Peyer's patch (tissue), 4 donors: ENCODE measurements at regions not wholly inside any gene's neighbourhood (a gene's known extent, or its start where the extent isn't known, plus 50 kb on each side); places are given as distances from the start of the nearest gene placed in this dataset.

Experiments
- CTCF ChIP-seq, 6 experiments: fragments of 450-650 bp in 4 of 6; fragments of 200-600 bp in 2 of 6; sonication (generic) in 1 of 6; IDR thresholded peaks; one replicate each; pipeline ENCODE4 v1.5.1; 2017 to 2019; ENCODE audit warnings: antibody characterized with exemption in 6 of 6, mild to moderate bottlenecking in 3 of 6, moderate library complexity in 1 of 6
- POLR2A ChIP-seq, 2 donors: fragments of 450-650 bp; IDR thresholded peaks; one replicate each; pipeline ENCODE4 v1.5.1; 2017; ENCODE audit warnings: antibody characterized with exemption in 2 of 2, mild to moderate bottlenecking in 2 of 2, moderate library complexity in 2 of 2

GRCh38 chr4:34767407-34767806 lies 1476.9 kb downstream of the ARAP2 start:
- TF ChIP-seq CTCF (IDR thresholded peaks at IDR 0.05) = no peak
- TF ChIP-seq POLR2A (IDR thresholded peaks at IDR 0.05) = no peak
